Caco-2 (cell line): ENCODE measurements at regions not wholly inside any gene's neighbourhood (a gene's known extent, or its start where the extent isn't known, plus 50 kb on each side); places are given as distances from the start of the nearest gene placed in this dataset.

ENCODE experiments used
- BruUV-seq: library from RNA; stranded (reverse); fragments of 400-500 nt; replicated peaks from 2 replicates; lab custom pipeline; 2021; lab: Mats Ljungman, UMichigan
- CTCF ChIA-PET: fragments of 300-600 bp; sonication (Branson Sonifier 250); formaldehyde crosslinking; loops from one replicate; lab custom pipeline; 2022; ENCODE audit warnings: antibody characterized with exemption; lab: Charles Lee
- POLR2A ChIA-PET: fragments of 300-600 bp; sonication (Branson Sonifier 250); formaldehyde crosslinking; loops from one replicate; lab custom pipeline; 2022; ENCODE audit warnings: antibody characterized with exemption; lab: Charles Lee
- DNase-seq, 2 experiments: peaks; one replicate each; pipeline versions ENCODE4 v3.0.0 to v3.0.0-alpha.2; 2020 to 2022
- H3K27me3 ChIP-seq: replicated peaks from 2 replicates; pipeline ENCODE4 v1.6.0; 2011; ENCODE audit warnings: low read length; ENCODE audit not compliant: control insufficient read depth, insufficient read depth
- H3K36me3 ChIP-seq: 2 replicates; pipeline ENCODE4 v1.5.1; 2011; ENCODE audit warnings: low read length; ENCODE audit not compliant: control insufficient read depth, insufficient read depth
- H3K4me1 ChIP-seq: fragments of 250-450 bp; sonication (Bioruptor Pico); 2 replicates; pipeline ENCODE4 v1.5.1; 2020; ENCODE audit warnings: mild to moderate bottlenecking
- H3K4me3 ChIP-seq: 2 replicates; pipeline ENCODE4 v1.5.1; 2011; ENCODE audit warnings: low read depth, mild to moderate bottlenecking, control low read depth, low read length
- H3K9me3 ChIP-seq: fragments of 250-450 bp; sonication (Bioruptor Pico); 2 replicates; pipeline ENCODE4 v1.5.1; 2020; ENCODE audit warnings: mild to moderate bottlenecking, moderate library complexity
- H3K27ac Mint-ChIP-seq: one replicate; pipeline ENCODE4 v1.8.0; 2022; ENCODE audit warnings: mixed read lengths; ENCODE audit not compliant: unreplicated experiment
- H3K27me3 Mint-ChIP-seq: one replicate; pipeline ENCODE4 v1.8.0; 2022; ENCODE audit warnings: mixed read lengths; ENCODE audit not compliant: insufficient read depth, unreplicated experiment
- H3K36me3 Mint-ChIP-seq: one replicate; pipeline ENCODE4 v1.8.0; 2022; ENCODE audit warnings: mild to moderate bottlenecking, mixed read lengths; ENCODE audit not compliant: insufficient read depth, unreplicated experiment
- H3K4me1 Mint-ChIP-seq: one replicate; pipeline ENCODE4 v1.8.0; 2022; ENCODE audit warnings: low read depth, mixed read lengths; ENCODE audit not compliant: unreplicated experiment
- H3K4me3 Mint-ChIP-seq: one replicate; pipeline ENCODE4 v1.8.0; 2022; ENCODE audit warnings: mild to moderate bottlenecking, moderate library complexity, mixed read lengths; ENCODE audit not compliant: unreplicated experiment
- H3K9me3 Mint-ChIP-seq: one replicate; pipeline ENCODE4 v1.8.0; 2022; ENCODE audit warnings: mixed read lengths; ENCODE audit not compliant: unreplicated experiment
- CTCF ChIP-seq, 2 experiments: fragments of 200-600 bp in 1 of 2; IDR thresholded peaks; 1 replicate in 1 of 2; 2 replicates in 1 of 2; pipeline versions ENCODE4 v1.5.1 to v1.8.0; 2011 to 2022; ENCODE audit warnings: antibody characterized with exemption in 1 of 2, control low read depth in 1 of 2, inconsistent platforms in 1 of 2, low read depth in 1 of 2, low read length in 1 of 2, mild to moderate bottlenecking in 1 of 2, moderate library complexity in 1 of 2; ENCODE audit not compliant: insufficient read depth in 1 of 2, severe bottlenecking in 1 of 2, unreplicated experiment in 1 of 2
- intact Hi-C: fragments of 100-400 bp; cut with micrococcal nuclease; formaldehyde crosslinking; loops from one replicate; pipeline ENCODE4 v1.10.0; 2022; ENCODE audit not compliant: unreplicated experiment

GRCh38 chr13:62564770-62565169 is 1149.1 kb upstream of the PCDH20 start:
- Mint-ChIP-seq H3K9me3 (no peaks in the 10 kb centered on the region), H3K36me3 (no peaks in the 10 kb centered on the region), H3K4me1 (no peaks in the 10 kb centered on the region), H3K4me3 (no peak overlapping the region), H3K27ac (no peak overlapping the region), H3K27me3 (peaks cover 5% of the 10 kb centered on the region)
- DNase-seq = no peak
- no peaks in the 10 kb centered on the region for H3K9me3 ChIP-seq
- no peaks in the 10 kb centered on the region for H3K36me3 ChIP-seq
- no peak overlapping the region for H3K4me3 ChIP-seq
- no TSS peak for BruUV-seq
- H3K27me3 ChIP-seq = no peaks in the 10 kb centered on the region
- no peak for TF ChIP-seq CTCF (IDR thresholded peaks at IDR 0.05; ENCODE audit: insufficient read depth in 1 of 2, low read depth in 1 of 2, low read length in 1 of 2, severe bottlenecking in 1 of 2, unreplicated experiment in 1 of 2)
- no peaks in the 10 kb centered on the region for H3K4me1 ChIP-seq
- CTCF ChIA-PET = no interaction called here
- intact Hi-C loops = no loop called here
- POLR2A ChIA-PET = no interaction called here

DNA sequence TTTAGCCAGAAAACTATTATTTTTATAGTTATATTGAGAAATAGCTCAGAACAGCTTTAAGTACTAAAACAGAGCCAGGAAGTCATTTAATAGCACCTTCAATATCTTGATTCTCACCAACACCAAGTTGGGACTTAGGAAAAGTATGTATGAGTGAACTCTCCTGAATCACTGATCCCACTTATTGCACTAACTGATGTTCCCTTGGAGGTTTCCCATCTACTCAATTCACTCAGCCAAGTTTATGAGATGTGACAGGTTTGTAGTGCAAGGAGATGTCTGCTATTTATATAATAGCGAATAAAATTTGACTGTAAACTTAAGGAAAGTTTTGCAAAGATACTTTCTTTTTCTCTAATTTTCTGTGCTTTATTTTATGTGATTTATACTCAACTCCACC is 1147.6 kb upstream of the PCDH20 start:
- Histone ChIP-seq H3K36me3 (no peaks in the 10 kb centered on the region), H3K27me3 (no peaks in the 10 kb centered on the region), H3K4me3 (no peak overlapping the region), H3K9me3 (no peaks in the 10 kb centered on the region), H3K4me1 (no peaks in the 10 kb centered on the region)
- H3K4me1 Mint-ChIP-seq = no peaks in the 10 kb centered on the region
- no peak for DNase-seq
- no peaks in the 10 kb centered on the region for H3K36me3 Mint-ChIP-seq
- H3K27me3 Mint-ChIP-seq = peaks cover 5% of the 10 kb centered on the region
- ChIA-PET CTCF (no interaction called here), POLR2A (no interaction called here)
- intact Hi-C loops = no loop called here
- H3K9me3 Mint-ChIP-seq = no peaks in the 10 kb centered on the region
- no TSS peak for BruUV-seq
- no peak overlapping the region for H3K27ac Mint-ChIP-seq
- no peak for TF ChIP-seq CTCF (IDR thresholded peaks at IDR 0.05; ENCODE audit: insufficient read depth in 1 of 2, low read depth in 1 of 2, low read length in 1 of 2, severe bottlenecking in 1 of 2, unreplicated experiment in 1 of 2)
- H3K4me3 Mint-ChIP-seq = no peak overlapping the region

DNA sequence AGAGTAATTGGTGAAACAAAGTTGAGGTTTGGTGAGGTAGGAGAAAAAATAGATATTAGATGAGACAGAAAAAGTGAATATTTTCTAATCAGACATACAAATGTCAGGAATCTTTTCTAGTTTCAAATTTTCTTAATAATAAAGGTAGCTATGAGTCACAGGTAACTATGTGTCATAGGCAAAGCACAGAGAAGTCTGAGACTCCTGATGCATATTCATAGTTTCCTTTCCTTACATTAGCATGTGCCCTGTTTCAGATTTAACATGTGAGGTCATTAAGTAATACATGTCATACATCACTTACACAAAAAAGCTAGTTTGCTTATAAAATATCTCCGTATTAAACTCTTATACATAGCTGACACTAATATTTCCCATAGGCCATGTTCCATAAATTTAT is 1141.3 kb upstream of the PCDH20 start:
- Mint-ChIP-seq H3K27me3 (peaks cover 2% of the 10 kb centered on the region), H3K4me3 (no peak overlapping the region), H3K27ac (no peak overlapping the region), H3K4me1 (no peaks in the 10 kb centered on the region), H3K9me3 (no peaks in the 10 kb centered on the region), H3K36me3 (no peaks in the 10 kb centered on the region)
- no peaks in the 10 kb centered on the region for H3K9me3 ChIP-seq
- CTCF ChIA-PET = no interaction called here
- no peak for TF ChIP-seq CTCF (IDR thresholded peaks at IDR 0.05; ENCODE audit: insufficient read depth in 1 of 2, low read depth in 1 of 2, low read length in 1 of 2, severe bottlenecking in 1 of 2, unreplicated experiment in 1 of 2)
- H3K4me1 ChIP-seq = no peaks in the 10 kb centered on the region
- DNase-seq = no peak
- intact Hi-C loops = no loop called here
- no peak overlapping the region for H3K4me3 ChIP-seq
- no peaks in the 10 kb centered on the region for H3K27me3 ChIP-seq
- POLR2A ChIA-PET = no interaction called here
- H3K36me3 ChIP-seq = no peaks in the 10 kb centered on the region
- no TSS peak for BruUV-seq
